ENCODE measurements at regions not wholly inside any gene's neighbourhood (a gene's known extent, or its start where the extent isn't known, plus 50 kb on each side); places are given as distances from the start of the nearest gene placed in this dataset.
"Not testable (repeated sequence)": the region's sequence is repeated elsewhere in the genome, so short reads cannot be mapped to it uniquely, and the experiment has no call there.

GRCh38 chr5:166624573-166624972, 1666.9 kb upstream of the WWC1 start:
- DNase-seq (ENCODE audit: low spot score) = no peak

GRCh38 chr5:166625210-166625865, 1666.1 kb upstream of the WWC1 start:
- DNase-seq (ENCODE audit: low spot score) = no peak

- no peak for DNase-seq (ENCODE audit: low spot score)
These were observed 1654.2 kb upstream of the WWC1 start for GRCh38 chr5:166637295-166637694.

- no peak for DNase-seq (ENCODE audit: low spot score)
These were observed 1652.3 kb upstream of the WWC1 start for GRCh38 chr5:166639151-166639550.

- not testable (repeated sequence) for DNase-seq (ENCODE audit: low spot score)
These were observed 1651.3 kb upstream of the WWC1 start for GRCh38 chr5:166640136-166640535.

GRCh38 chr5:166648736-166649135, 1642.7 kb upstream of the WWC1 start:
- DNase-seq (ENCODE audit: low spot score) = no peak

- no peak for DNase-seq (ENCODE audit: low spot score)
These were observed 1641.8 kb upstream of the WWC1 start for GRCh38 chr5:166649676-166650075.

GRCh38 chr5:166651234-166651633, 1640.2 kb upstream of the WWC1 start:
- DNase-seq (ENCODE audit: low spot score) = no peak

- no peak for DNase-seq (ENCODE audit: low spot score)
These were observed 1619.6 kb upstream of the WWC1 start for GRCh38 chr5:166671811-166672210.

- no peak for DNase-seq (ENCODE audit: low spot score)
These were observed 1619.0 kb upstream of the WWC1 start for GRCh38 chr5:166672431-166672830.

GRCh38 chr5:166677891-166678290, 1613.6 kb upstream of the WWC1 start:
- DNase-seq (ENCODE audit: low spot score) = no peak

GRCh38 chr5:166679331-166679730, 1612.1 kb upstream of the WWC1 start:
- DNase-seq (ENCODE audit: low spot score) = no peak

GRCh38 chr5:166695326-166695725, 1596.1 kb upstream of the WWC1 start:
- no peak for DNase-seq (ENCODE audit: low spot score)

- no peak for DNase-seq (ENCODE audit: low spot score)
These were observed 1583.2 kb upstream of the WWC1 start for GRCh38 chr5:166708291-166708690.

GRCh38 chr5:166709691-166710090, 1581.8 kb upstream of the WWC1 start:
- DNase-seq (ENCODE audit: low spot score) = no peak

GRCh38 chr5:166710271-166710670, 1581.2 kb upstream of the WWC1 start:
- DNase-seq (ENCODE audit: low spot score) = no peak

- DNase-seq (ENCODE audit: low spot score) = no peak
These were observed 1578.8 kb upstream of the WWC1 start for GRCh38 chr5:166712447-166713185.

- DNase-seq (ENCODE audit: low spot score) = no peak
These were observed 1578.2 kb upstream of the WWC1 start for GRCh38 chr5:166713295-166713694.

GRCh38 chr5:166716856-166717492, 1574.5 kb upstream of the WWC1 start:
- DNase-seq (ENCODE audit: low spot score) = no peak

GRCh38 chr5:166719991-166720390, 1571.5 kb upstream of the WWC1 start:
- no peak for DNase-seq (ENCODE audit: low spot score)

GRCh38 chr5:166722939-166723338, 1568.5 kb upstream of the WWC1 start:
- no peak for DNase-seq (ENCODE audit: low spot score)

GRCh38 chr5:166724284-166724683, 1567.2 kb upstream of the WWC1 start:
- DNase-seq (ENCODE audit: low spot score) = no peak

GRCh38 chr5:166725593-166725992, 1565.9 kb upstream of the WWC1 start:
- no peak for DNase-seq (ENCODE audit: low spot score)

Data from GM03348 (cell line).